AG10803 (cell line): ENCODE measurements at regions not wholly inside any gene's neighbourhood (a gene's known extent, or its start where the extent isn't known, plus 50 kb on each side); places are given as distances from the start of the nearest gene placed in this dataset.

Experiments used
- DNase-seq: peaks from one replicate; pipeline ENCODE4 v3.0.0; 2010; ENCODE audit warnings: low read depth
- H3K4me3 ChIP-seq: 2 replicates; pipeline ENCODE4 v1.5.1; 2011; ENCODE audit warnings: mild to moderate bottlenecking, low read length, control low read depth
- CTCF ChIP-seq: conservative IDR thresholded peaks from 2 replicates; pipeline ENCODE4 v1.5.1; 2011; ENCODE audit warnings: mild to moderate bottlenecking, low read length, control low read depth, inconsistent platforms

- DNase-seq, result peak; percentile 23
- TF ChIP-seq CTCF, result no peak
- no peak overlapping the region for H3K4me3 ChIP-seq
Measured at GRCh38 chr2:200159357-200159707, 147.2 kb upstream of the SPATS2L start.

GRCh38 chr2:200159829-200160781 is 146.4 kb upstream of the SPATS2L start:
- H3K4me3 ChIP-seq, result no peak overlapping the region
- DNase-seq, result peak; percentile 26
- TF ChIP-seq CTCF, result no peak

GRCh38 chr2:200161458-200161857 is 145.0 kb upstream of the SPATS2L start:
- no peak for DNase-seq
- no peak overlapping the region for H3K4me3 ChIP-seq
- TF ChIP-seq CTCF, result no peak

- H3K4me3 ChIP-seq, result no peak overlapping the region
- DNase-seq, result no peak
- no peak for TF ChIP-seq CTCF
Measured at GRCh38 chr2:200165687-200166086, 140.8 kb upstream of the SPATS2L start.

GRCh38 chr2:200168641-200169555 is 137.6 kb upstream of the SPATS2L start:
- peak; percentile 55 for DNase-seq
- no peak overlapping the region for H3K4me3 ChIP-seq
- no peak for TF ChIP-seq CTCF

- TF ChIP-seq CTCF, result no peak
- no peak overlapping the region for H3K4me3 ChIP-seq
- no peak for DNase-seq
Measured at GRCh38 chr2:200170221-200170620, 136.3 kb upstream of the SPATS2L start.
